HG03108 (cell line): ENCODE measurements at regions not wholly inside any gene's neighbourhood (a gene's known extent, or its start where the extent isn't known, plus 50 kb on each side); places are given as distances from the start of the nearest gene placed in this dataset.

Source experiments
- ATAC-seq: cut with Tn5 transposase; IDR thresholded peaks from one replicate; pipeline ENCODE4 v1.9.1; 2021; ENCODE audit warnings: moderate library complexity; ENCODE audit not compliant: unreplicated experiment

- no peak for ATAC-seq
Measured at GRCh38 chr4:19999775-20000414, 251.8 kb upstream of the SLIT2 start.

DNA sequence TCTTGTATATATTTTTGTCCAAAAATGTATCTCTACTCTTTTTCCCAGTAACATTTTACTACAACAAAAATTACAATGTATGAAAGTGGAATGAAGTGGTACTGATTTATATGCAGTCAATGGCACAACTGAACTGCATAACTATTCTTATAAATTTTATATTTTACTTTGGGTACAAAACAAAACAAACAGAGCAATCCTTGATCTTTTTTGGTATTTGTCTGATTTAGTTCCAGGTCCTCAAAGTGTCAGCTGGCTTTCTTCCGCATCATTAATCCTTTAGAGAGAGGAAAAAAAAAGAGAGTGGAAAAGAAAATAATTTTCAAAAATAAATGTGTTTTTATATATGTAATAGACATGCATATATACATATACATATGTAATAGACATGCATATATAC, 252.4 kb upstream of the SLIT2 start:
- ATAC-seq: no peak

- no peak for ATAC-seq
Measured at GRCh38 chr4:19993242-19993641, 258.5 kb upstream of the SLIT2 start.

DNA sequence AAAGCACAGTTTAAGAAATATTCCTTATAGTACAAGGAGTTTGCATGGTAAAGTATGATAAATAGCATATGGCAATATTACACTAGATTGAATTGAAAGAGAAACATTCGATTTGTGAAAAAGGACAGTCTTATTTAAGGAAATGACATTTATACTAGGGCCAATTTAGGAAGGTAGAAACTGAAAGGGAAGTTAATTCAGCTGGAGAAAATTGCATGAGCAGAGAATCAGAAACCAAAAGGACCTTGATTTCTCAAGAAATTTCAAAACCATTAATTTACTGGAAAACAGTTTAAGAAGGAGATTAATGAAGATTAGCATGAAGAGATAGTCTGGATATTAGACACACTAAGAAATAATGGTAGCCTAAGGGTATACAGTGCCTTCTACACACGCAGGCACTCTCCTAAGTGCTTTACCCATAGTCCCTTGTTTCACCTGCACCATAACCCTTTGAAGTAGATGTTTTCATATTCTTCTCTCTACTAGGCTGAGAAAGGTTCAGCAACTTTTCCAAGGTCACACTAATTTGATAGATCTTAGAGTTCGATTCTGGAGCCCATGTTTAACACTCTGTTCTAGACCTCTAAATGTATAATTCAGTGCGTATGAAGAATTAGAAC, 259.1 kb upstream of the SLIT2 start:
- ATAC-seq: no peak

GRCh38 chr4:19987746-19988145, 264.0 kb upstream of the SLIT2 start:
- ATAC-seq: no peak

DNA sequence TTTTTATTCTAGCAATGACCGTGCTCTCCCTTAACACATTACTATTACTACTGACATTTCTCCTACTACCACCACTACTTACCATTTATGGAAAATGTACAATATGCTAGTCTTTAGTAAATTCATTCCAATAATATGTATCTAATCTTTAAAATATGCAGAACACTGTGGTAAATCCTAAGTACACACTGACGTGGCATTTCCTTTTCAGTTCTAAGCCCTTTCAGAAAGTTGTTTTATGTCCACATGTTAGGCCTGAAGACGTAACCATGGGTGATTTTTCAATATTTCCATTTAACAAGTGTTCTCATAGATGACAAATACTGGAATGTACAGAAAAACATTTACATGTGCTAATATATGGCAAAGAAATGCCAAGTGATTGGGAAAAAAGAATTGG, 268.6 kb upstream of the SLIT2 start:
- no peak for ATAC-seq

DNA sequence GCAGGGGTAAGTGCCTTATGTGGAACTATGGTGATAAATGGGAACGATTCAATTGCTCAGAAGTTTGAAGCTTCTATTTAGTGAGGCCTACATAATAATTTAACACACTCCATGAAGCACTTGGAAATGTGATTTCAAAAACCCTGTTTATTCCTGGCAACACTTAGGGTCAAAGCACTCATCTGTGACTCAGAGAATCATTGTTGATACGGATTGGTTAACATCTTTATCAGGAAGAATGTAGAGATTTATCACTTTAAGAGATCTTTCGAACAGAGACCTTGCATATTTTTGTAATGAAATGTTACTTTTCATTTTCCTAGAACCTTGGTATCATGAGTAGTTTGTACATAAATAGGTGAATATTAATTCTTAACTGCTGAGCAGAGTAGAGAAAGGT, 269.1 kb upstream of the SLIT2 start:
- ATAC-seq: no peak

DNA sequence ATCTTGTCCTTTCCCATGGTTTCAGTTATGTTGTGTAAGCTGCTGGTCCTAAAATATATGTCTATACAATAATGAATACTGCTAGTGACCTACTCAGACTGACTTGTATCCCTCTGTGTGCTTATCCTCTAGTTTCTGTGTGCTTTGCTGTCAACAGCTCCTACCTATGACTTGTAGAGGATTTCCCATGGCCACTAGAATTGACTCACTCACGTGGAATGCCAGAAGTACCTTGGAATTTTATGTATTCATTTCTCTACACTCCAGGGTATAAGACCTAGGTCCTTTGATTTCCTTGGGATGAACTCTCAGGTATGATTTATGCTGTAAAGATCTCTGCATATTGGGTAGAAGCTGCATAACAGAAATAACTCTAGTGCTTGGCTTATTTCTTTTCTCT, 279.9 kb upstream of the SLIT2 start:
- no peak for ATAC-seq

DNA sequence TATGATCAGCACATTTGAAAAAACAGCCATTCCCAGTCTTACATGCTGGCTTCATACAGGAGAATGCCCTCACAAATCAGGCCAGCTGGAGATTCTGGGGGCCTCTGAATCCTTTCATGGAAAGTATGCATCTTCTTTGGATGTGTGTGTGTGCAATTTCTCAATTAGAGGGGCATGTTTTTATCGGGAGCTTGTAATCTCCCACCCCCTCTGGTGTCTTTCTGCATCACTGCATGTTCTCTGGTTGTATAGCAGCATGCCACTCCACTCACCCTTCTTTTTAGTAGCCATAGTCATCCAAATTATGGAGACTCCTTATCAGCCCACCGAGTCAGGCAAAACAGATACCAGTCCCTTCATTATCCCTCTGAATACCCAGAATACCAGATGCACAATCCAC, 282.2 kb upstream of the SLIT2 start:
- no peak for ATAC-seq

DNA sequence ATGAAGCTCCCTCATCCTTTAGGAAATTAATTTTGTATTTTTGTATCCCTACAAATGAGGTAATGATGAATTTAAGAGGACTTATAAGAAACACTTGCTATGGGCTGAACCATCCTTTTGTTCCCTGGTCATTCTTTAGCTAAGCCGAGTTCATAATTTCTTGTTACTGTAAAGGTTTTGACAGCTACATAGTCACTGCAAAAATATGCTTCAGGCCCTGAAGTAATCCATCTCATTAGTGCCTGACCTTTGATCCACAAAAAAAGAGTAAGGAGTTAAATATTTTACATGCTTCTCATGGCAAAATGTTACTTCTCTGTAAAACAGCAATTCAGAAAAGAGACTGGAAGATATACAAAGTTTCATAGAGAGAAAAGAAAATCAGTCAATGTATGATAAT, 290.6 kb upstream of the SLIT2 start:
- ATAC-seq: no peak

- ATAC-seq: no peak
Measured at GRCh38 chr4:19958848-19959247, 292.9 kb upstream of the SLIT2 start.

GRCh38 chr4:19947349-19947748, 304.4 kb upstream of the SLIT2 start:
- ATAC-seq: no peak

DNA sequence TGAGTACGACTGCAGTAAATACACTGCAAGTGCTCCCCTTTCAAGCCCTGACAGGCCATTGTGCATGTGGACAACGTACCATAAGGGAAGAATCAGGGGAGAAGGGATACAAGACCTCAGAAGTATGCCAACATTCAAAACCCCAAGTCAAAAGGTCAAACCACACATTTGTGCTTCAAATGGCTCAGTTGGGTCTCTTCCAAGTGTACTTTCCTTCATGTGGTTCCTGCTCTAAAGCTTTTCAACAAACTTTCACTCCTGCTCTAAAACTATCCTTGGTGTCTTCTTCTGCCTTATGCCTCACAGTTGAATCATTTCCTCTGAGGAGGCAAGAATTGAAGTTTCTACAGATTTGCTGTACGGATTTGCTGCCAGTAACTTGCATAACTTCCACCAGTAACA, 305.7 kb upstream of the SLIT2 start:
- ATAC-seq: no peak

GRCh38 chr4:19945501-19945900, 306.2 kb upstream of the SLIT2 start:
- ATAC-seq: no peak

- ATAC-seq: no peak
Measured at GRCh38 chr4:19944806-19945205, 306.9 kb upstream of the SLIT2 start.

GRCh38 chr4:19944251-19944650, 307.5 kb upstream of the SLIT2 start:
- ATAC-seq: no peak

DNA sequence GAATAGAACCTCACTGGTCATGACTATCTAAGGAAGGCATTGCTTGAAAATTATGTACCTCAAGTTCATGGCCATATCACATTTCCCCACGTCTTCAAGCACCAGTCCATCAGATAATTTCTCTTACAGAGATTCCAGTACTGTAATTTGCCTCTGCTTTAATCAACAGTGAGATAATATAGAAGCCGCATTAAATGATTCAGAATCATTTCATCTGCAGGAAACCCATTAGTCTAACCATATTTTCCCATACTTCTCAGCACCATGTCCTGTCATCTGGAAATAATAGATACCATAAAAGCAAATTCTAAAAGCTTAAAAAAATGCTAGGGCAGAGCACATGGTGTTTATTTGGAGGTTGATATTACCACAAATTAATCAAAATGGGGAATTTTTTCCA, 310.3 kb upstream of the SLIT2 start:
- no peak for ATAC-seq

DNA sequence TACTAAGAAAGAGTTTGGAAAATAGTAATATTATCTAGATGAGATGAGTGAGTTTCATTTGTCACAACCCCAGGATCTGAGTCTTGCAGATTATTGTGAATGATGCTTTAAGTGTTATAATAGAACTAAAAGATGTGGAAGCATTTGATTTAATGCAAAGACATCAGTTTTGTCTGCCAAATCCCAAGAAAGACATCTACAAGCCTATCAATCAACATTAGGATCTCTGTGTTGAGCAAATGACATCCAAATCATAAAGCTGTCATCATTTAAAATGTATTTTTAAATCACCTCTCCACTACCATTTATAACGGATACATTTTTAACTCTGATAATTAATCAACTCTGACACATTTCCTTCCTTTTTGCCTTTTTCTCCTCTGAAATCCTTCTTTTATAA, 310.8 kb upstream of the SLIT2 start:
- ATAC-seq: no peak

GRCh38 chr4:19936476-19936875, 315.2 kb upstream of the SLIT2 start:
- no peak for ATAC-seq

DNA sequence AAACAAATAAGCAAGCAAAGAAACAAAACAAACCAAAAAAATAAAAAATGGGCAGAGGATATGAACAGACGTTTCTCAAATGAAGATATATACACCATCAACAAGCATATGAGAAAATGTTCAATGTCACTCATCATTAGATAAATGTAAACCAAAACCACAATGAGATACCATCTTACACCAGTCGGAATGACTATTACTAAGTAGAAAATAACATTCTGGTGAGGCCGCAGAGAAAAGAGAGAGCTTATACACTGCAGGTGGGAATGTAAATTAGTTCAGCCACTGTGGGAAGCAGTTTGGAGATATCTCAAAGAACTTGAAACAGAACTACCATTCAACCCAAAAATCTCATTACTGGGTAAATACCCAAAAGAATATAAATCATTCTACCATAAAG, 321.0 kb upstream of the SLIT2 start:
- no peak for ATAC-seq

DNA sequence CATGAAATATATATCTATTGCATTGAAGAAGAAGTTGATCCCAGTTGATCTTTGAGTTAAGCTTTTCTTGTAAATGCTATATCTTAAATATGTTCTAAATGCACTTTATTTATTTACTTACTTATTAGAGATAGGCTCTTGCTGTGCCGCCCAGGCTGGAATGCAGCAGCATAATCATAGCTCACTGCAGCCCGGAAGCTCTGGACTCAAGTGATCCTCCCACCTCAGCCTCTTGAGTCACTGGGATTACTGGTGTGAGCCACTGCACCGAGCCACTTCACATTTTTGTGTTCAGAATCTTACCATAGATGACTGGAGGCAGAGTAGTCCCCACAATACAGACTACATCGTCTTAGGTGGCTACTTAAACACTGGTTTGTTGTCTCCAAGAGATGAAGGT, 324.3 kb upstream of the SLIT2 start:
- ATAC-seq: no peak

GRCh38 chr4:19925516-19925915, 326.2 kb upstream of the SLIT2 start:
- ATAC-seq: no peak

- ATAC-seq: no peak
Measured at GRCh38 chr4:19924761-19925160, 326.9 kb upstream of the SLIT2 start.
